Left colon (tissue), 2 donors: ENCODE measurements at regions not wholly inside any gene's neighbourhood (a gene's known extent, or its start where the extent isn't known, plus 50 kb on each side); places are given as distances from the start of the nearest gene placed in this dataset.

Experiments used
- ATAC-seq: fragments of 200-7000 bp; cut with Tn5 transposase; one replicate; pipeline ENCODE4 v1.9.1; 2020; ENCODE audit warnings: mild to moderate bottlenecking, moderate library complexity
- DNase-seq, 2 donors: peaks; one replicate each; pipeline ENCODE4 v3.0.0-alpha.2; 2020
- intact Hi-C, 2 donors: fragments of 100-400 bp; cut with DNase I in 1 of 2; cut with micrococcal nuclease in 1 of 2; formaldehyde crosslinking; loops; one replicate each; pipeline versions ENCODE4 v1.11.2 to v1.14.0; 2022; cut with DNase I, micrococcal nuclease
- donor health status: DM: no; HTN: no; CAD: no.
- donor health status: DM: yes; HTN: yes; CAD: no.

DNA sequence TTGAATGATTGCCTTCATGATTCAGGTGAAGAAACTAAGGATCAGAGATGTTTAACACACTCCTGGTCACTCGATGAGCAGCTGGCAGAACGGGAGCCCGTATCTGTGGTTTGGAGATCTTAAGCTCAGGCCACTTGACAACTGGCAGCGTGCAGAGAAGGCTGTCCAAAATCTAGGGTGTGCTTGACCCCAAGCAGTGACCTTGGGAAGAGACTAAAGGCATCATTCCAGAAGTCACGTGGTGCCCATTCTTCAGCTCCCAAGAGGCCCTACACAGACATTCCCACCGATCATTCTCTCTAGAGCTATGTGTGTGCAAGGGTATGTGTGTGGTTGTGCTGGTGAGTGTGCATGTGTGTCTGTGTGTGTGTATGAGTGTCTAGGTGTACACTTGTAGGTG lies 493.8 kb downstream of the TCERG1L start:
- DNase-seq (no peak), ATAC-seq (no peak)
- intact Hi-C loops: no loop called here

DNA sequence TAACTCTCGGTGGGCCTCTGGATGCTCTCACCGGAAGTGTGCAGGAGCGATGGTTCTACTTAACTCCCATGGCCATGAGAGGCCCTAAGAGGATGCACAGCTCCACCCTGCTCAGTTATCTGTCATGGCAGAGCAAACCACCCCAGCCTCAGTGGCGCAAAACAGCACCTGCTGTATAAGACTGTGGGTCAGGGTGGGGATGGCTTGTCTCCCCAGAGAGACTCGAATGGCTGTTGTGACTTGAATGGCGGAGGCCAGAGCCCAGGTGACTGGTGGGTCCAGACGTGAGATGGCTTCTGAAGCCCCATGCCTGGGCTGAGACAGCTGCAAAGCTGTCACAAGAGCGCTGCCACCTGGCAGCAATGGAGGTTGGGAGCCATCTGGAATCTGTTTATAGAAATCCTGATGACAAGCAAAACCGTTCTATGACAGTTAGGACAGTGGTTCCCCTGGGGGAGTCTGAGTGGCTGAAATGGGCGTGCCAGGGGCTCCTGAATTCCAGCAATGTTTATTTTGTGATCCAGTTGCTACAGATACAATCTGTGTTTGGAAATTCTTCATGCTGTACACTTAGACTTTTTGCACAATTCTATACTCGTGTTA lies 490.5 kb downstream of the TCERG1L start:
- no peak for DNase-seq
- ATAC-seq: no peak
- intact Hi-C loops: no loop called here

DNA sequence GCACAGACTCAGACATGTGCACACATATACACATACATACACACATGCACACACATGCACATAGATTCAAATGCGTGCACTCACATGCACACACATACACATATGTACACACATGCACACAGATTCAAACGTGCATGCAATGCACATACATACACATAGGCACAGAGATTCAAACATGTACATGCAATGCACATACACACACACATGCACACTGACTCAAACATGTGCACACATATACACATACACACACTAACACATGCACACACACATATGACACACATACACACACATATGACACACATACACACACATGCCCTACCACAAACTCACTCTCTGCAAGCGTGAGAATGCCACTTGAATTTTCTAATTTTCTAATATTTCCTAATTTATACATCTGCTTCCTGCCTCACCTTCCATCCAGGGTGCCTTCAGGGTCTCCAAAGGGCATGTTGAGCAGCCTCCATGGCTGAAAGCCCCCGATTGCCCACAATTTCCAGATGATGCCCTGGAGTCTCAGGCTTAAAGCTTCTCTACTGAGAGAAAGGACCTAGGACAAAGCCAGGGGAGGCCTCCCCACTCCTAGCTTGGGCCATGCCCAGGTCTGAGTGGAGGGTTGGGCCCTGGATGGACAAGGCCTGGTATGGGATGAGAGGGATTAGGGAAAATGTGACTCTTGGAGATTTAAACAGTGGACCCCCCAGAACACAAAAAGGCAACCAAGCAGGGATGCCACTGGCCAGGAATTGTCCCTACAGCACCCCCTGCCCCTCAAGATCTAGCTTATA lies 487.1 kb downstream of the TCERG1L start:
- intact Hi-C loops: no loop called here
- DNase-seq (no peak), ATAC-seq (no peak)

DNA sequence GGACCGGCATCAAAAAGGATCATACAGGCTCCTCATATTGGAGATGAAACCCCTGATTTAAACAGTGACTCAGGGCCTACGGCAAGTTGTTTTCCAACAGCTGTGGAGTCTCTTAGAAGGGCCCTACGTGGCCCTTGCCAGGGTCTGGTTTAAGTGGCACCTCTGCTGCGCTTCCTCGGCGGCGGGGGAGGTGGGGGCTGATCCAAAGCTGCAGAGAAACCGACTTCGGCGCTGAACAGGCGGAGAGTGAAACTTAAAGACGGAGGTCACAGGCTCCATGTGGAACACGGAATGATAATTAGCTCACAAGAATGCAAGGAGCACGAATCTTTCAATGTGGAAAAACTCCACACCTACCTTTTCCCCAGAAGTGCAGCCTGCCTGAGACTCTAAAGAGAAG lies 477.9 kb downstream of the TCERG1L start:
- intact Hi-C loops: no loop called here
- ATAC-seq: no peak
- DNase-seq: no peak

DNA sequence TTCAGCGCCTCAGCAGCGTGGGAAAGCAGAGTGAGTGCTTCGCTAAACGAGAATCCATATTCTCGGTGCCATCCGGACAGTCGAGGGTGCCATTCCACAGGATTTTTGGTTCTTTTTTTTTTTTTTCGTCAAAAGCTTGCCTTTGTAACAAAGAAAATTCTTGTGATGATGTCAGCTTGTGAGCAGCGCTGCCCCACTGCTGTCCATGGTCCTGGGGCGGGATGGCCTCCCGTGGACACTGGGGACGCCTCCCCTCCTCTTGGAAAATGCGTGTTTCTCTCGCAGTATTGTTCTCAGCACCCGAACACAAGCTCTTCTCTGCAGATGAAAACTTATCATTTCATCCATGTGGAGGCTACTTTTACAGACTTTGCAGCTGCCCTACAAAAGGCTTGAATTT lies 477.4 kb downstream of the TCERG1L start:
- intact Hi-C loops: no loop called here
- no peak for DNase-seq
- no peak for ATAC-seq

DNA sequence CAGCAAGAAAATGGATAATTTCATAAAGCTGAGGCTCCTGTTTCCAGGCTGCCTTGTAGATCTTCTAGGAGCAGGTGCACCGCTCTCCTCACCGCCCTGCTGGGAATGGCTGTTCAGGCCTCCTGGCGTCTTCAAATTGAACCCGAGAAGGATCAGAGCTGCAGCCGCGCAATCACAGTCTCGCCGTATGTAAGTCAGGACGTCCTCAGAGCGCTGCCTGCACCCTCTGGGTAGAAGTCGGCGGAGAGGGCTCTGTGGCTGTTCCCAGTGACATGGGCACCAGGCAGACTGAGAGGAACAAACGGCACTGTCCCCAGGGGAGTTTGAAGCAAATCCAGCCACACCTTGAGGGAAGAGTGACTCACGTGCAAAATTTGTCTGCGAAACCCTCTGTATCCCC lies 476.9 kb downstream of the TCERG1L start:
- DNase-seq (no peak), ATAC-seq (no peak)
- intact Hi-C loops: no loop called here

DNA sequence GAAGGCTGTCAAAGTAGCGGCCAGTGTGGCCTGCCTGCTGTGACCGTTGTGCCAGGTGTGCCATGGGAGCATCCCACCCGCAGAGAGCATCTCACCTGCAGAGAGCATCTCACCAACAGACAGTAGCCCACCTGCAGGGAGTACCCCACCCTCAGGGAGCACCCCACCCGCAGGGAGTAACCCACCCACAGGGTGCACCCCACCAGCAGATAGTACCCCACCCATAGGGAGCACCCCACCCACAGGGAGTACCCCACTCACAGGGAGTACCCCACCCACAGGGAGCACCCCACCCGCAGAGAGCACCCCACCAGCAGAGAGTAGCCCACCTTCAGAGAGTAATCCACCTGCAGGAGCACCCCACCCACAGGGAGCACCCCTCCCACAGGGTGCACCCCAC lies 476.5 kb downstream of the TCERG1L start:
- intact Hi-C loops: no loop called here
- ATAC-seq: no peak

DNA sequence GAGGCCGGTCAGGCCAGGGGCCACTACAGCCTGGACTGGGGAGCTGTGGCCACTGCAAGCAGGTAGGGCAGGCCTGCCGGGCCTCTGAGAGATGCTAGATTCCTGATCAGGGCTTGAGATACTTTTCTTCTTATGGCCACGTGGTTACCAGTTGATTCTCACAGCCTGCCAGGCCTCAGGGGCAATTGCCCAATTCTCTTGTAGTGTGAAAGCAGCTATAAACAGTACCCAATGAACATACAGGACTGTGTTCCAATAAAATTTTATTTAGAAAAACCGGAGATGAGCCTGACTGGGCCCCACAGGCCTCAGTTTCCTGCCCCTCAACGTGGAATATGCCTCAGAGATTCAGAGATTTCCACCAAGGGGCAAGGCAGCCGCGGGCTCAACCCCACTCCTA lies 475.2 kb downstream of the TCERG1L start:
- intact Hi-C loops: no loop called here
- ATAC-seq (no peak), DNase-seq (no peak)

More for the DNA sequence above, 476.5 kb downstream of the TCERG1L start:
- no peak for DNase-seq

DNA sequence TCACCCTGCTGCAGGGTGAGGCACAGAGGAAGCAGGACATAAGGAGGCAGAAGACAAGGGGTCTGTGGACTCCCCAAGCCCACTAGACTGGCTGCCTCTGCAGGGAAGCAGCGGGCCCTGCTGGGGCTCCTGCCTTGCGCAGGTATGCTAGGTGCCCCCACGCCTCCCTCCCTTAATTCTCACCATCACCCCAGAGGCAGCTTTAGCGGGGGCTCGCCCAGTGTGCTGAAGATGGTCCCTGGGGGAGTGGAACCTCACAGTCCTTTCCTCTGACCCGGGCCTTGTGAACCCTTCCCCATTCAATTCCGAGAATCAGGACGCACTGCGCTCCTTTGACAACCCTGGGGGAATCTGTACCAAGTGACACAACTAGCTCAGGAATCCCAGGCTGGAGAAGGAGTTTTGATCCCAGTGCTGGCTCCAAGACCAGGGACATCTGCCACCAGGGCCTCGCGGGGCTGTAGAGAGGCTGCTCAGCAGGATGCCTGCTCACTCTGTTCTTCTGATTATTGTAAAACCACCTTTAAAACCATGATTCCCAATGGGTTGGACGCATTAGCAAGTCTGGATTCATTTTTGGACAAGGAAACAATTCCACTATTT lies 468.4 kb downstream of the TCERG1L start:
- ATAC-seq (no peak), DNase-seq (no peak)
- intact Hi-C loops: no loop called here

DNA sequence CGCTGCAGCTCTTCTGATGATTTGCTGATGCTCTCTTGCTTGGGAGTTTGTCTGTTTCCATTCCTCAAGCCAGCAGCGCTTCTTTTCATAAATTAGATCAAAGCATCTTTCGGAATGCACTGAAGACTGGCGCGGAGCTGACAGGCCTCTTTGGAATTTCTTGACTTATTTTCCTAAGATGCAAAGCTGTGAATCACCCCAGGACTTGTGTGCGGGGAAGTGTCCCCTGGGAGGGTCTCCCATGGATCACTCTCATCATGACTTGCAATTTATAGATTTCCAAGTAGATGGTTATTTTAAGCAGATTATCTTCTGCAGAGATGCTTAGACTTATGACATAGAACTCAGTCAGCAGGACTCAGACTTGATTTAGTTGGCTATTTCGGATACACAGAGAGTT lies 467.2 kb downstream of the TCERG1L start:
- DNase-seq (no peak), ATAC-seq (no peak)
- intact Hi-C loops: no loop called here

DNA sequence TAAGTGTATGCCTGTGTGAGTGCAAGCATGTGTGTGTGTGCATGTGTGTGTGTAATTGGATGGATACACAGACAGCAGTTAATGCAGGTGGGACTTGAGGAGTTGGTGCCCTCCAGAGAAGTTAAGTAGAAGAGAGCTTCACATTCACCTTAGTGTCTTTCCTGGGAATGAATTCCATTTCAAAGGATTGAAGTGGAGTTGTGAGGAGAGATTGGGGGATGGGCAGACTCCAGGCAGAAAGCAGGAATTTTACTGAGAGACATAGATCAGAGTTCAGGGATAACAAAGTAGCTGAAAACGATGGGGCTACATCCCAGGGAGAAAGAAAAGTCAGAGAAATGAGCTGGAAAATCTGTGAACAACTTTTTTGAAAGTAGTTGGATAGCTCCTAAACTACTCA lies 464.4 kb downstream of the TCERG1L start:
- intact Hi-C loops: no loop called here
- DNase-seq (no peak), ATAC-seq (no peak)

DNA sequence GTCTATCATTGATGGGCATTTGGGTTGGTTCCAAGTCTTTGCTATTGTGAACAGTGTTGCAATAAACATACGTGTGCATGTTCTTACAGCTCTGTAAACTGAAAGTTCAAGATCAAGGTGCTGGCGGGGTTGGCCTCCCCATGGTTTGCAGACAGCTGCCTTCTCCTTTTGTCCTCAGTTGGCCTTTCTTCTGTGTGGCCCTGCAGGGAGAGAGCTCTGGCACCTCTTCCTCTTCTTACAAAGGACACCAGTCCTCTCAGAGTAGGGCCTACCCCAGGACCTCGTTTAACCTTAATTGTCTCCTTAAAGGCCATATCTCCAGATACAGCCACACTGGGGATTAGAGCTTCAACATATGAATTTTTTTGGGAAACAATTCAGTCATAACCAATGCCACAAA lies 462.7 kb downstream of the TCERG1L start:
- ATAC-seq: no peak
- intact Hi-C loops: no loop called here
- no peak for DNase-seq

DNA sequence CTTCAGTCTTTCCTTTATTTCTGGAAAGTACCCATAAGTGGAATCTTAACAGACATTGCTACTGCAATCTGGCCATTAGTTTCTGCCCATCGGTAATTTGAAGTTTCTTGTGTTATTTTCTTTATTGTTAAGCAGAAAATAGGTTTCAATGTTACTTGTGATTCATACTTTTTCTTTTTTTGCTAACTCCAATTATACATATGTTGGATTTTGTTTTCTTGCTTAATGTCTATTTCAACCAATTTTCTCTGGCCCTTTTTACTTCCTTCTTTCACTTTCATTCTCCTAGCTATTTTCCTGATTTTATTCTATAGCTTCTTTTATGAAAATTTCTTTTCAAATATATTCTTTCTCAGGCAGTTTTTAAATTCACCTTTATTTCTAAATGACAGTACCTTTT lies 457.4 kb downstream of the TCERG1L start:
- DNase-seq (no peak), ATAC-seq (no peak)
- intact Hi-C loops: loop anchor here in 1 of 2 donors (10.0 kb wide), 1 partner anchor 761 kb away; no protein-coding TSS in a partner anchor

DNA sequence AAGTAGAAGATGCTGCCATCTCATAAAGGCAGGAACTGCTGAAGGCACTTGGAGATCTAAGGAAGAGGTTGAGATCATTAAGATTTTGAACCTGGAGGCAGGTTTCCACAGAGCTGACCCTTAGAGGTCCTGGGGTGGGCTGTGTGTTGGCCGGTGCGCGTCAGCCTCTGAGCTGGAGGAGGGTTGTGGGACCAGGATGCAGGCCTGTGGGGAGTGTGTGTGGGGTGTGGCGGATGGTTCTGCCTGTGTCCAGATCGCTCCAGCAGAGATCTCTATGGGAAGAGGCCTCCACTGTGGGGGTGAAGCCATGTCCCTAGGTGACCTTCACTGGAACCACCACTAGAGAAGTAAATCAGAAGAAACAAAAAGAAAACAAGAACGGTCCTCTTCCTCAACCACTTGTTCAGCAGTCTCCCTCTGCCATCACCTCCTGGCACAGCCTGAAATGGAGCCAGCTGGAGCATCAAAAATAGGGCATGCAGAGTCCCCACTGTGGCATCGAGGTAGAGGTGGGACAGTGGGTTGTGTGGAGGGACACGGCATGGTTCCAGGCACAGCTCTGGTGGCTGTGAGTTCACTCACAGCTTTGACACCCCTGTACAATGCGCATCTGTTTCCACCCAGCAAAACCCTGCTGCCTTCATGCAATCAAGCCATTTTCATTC lies 453.8 kb downstream of the TCERG1L start:
- ATAC-seq (no peak), DNase-seq (no peak)
- intact Hi-C loops: loop anchor here in 1 of 2 donors (10.0 kb wide), 1 partner anchor 757 kb away; no protein-coding TSS in a partner anchor

DNA sequence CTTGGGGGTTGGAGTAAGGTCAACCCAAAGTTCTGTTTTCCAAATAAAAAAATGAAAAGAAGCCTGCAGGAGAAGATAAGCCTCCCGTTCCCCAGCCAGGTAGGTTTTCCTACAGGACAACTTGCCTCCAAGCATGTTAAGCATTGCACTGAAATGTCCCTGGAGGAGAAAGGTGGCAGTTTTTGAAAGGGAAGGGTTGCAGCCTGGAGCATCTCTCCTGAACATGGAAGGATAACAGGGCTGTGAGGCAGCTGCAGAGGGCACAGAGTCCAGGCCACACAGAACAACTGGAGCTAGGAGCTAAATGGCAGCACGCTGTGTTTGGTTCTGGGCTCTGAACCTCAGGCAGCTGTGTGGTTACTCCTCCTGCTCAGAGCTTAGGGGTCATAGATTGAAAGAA lies 452.9 kb downstream of the TCERG1L start:
- DNase-seq (no peak), ATAC-seq (no peak)
- intact Hi-C loops: loop anchor here in 1 of 2 donors (10.0 kb wide), 1 partner anchor 756 kb away; no protein-coding TSS in a partner anchor

DNA sequence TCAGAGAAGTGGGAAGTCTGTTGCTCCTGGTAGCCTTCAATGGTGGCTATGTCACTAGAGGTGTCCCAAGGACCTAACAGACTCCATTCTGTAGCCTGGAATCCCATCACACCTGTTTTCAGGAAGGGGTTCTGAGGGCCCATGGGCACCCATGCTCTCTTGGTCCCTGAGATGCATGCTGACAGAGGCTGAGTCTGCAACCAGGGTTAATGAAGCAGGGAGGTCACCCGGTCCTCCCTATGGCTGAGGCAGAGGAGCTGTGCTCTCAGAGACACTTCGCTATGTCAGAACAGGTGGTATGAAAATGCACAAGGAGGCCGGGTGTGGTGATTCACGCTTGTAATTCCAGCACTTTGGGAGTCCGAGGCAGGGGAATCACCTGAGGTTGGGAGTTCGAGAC lies 452.1 kb downstream of the TCERG1L start:
- DNase-seq: no peak
- intact Hi-C loops: loop anchor here in 1 of 2 donors (10.0 kb wide), 1 partner anchor 755 kb away; no protein-coding TSS in a partner anchor
- no peak for ATAC-seq

DNA sequence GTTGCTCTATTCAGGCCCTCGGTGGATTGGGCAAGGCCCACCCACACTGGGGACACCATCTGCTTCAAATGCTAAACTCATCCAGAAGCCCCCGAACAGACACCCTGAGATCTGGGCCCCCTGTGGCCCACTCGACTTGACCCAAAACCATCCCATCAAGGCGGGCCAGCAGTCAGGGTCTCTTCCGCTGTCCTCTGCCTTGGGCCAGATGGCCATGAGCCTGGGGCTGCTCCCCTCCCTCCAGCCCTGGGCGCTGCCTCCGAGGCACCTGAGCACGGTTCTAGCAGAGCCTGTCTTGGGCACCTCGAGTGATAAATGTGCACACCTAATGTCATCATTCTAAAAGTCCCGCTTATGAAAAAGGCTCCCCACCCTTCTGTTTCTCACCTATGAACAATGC lies 449.4 kb downstream of the TCERG1L start:
- DNase-seq: no peak
- ATAC-seq: no peak
- intact Hi-C loops: no loop called here

DNA sequence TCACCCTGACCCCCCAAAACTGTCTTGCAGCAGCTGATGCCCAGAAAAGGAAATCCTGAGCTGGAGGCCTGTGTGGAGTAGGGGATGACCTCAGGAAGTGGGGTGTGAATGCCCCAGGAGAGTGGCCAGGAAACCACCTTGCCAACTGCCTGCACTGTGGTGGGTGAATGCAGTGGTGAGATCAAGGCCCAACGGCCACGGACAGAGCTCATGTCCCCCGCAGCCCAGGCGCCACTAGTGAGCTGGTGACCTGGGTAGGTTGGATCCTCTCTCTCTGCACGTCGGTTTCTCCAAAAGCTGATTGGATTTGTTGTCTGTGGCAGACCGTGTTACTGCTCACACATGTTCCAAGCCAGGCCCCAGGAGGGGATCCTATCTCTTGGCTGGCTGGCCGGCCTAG lies 448.9 kb downstream of the TCERG1L start:
- no peak for DNase-seq
- ATAC-seq: no peak
- intact Hi-C loops: no loop called here

DNA sequence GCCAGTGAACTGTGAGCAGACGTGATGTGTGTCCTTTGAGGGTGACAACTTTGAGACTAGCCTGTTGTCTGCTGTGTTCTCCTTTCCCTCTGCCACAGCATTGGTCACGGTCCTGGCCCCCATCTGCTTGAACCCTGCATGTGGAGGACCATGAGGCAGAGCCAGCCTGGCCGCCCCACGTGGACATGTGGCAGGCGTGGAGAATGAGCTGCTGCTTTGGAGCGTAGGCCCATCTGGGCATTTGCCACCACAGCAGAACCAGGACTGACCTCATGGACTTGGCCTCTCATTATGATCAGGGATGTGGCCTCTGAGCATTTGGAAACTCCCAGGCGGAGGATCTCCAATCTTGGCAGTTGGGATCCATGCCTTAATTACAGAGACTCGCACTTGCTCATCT lies 448.5 kb downstream of the TCERG1L start:
- intact Hi-C loops: no loop called here
- DNase-seq (no peak), ATAC-seq (no peak)
